Stomach (tissue), 8 donors: ENCODE measurements at regions not wholly inside any gene's neighbourhood (a gene's known extent, or its start where the extent isn't known, plus 50 kb on each side); places are given as distances from the start of the nearest gene placed in this dataset.

ENCODE experiments used
- DNase-seq, 2 donors: peaks; one replicate each; pipeline versions ENCODE4 v3.0.0 to v3.0.0-alpha.2; 2013 to 2019
- H3K27ac ChIP-seq, 5 donors: fragments of 200-600 bp in 4 of 5; sonication (generic) in 4 of 5; one replicate each; pipeline ENCODE4 v1.5.1; 2013 to 2019; ENCODE audit warnings: mild to moderate bottlenecking in 1 of 5, moderate library complexity in 1 of 5
- H3K27me3 ChIP-seq, 3 donors: fragments of 200-600 bp; sonication (generic); one replicate each; pipeline ENCODE4 v1.5.1; 2017 to 2019; ENCODE audit warnings: mixed run types in 1 of 3
- H3K36me3 ChIP-seq, 4 donors: fragments of 200-600 bp; sonication (generic); 1 replicate in 3 of 4; 2 replicates in 1 of 4; pipeline ENCODE4 v1.5.1; 2016 to 2019
- H3K4me1 ChIP-seq, 4 donors: fragments of 200-600 bp; sonication (generic); one replicate each; pipeline ENCODE4 v1.5.1; 2016 to 2019
- H3K4me3 ChIP-seq, 4 donors: fragments of 200-600 bp; sonication (generic) in 3 of 4; one replicate each; pipeline ENCODE4 v1.5.1; 2016 to 2019; ENCODE audit warnings: mild to moderate bottlenecking in 1 of 4
- H3K9me3 ChIP-seq, 4 donors: fragments of 200-600 bp; sonication (generic); one replicate each; pipeline ENCODE4 v1.5.1; 2016 to 2019
- EP300 ChIP-seq: sonication (generic); formaldehyde crosslinking; IDR thresholded peaks from one replicate; pipeline ENCODE4 v1.6.1; 2017; ENCODE audit warnings: antibody characterized with exemption
- POLR2A ChIP-seq, 4 donors: fragments of 450-650 bp; IDR thresholded peaks; one replicate each; pipeline ENCODE4 v1.6.1; 2016; ENCODE audit warnings: antibody characterized with exemption in 4 of 4, control low read depth in 2 of 4, mild to moderate bottlenecking in 1 of 4, moderate library complexity in 1 of 4
- POLR2AphosphoS5 ChIP-seq, 3 donors: sonication (generic); formaldehyde crosslinking; IDR thresholded peaks; one replicate each; pipeline ENCODE4 v1.6.1; 2016; ENCODE audit warnings: antibody characterized with exemption in 3 of 3
- WGBS, 5 donors: extraction: QIAGEN DNeasy Blood & Tissue Kit in 3 of 5; methylation state at CpG; one replicate each; pipeline versions ENCODE4 v1.1.5 to v1.1.7; 2013 to 2018; 5-methylcytosine and 5-hydroxymethylcytosine counted together
- intact Hi-C: fragments of 100-400 bp; cut with DNase I; formaldehyde crosslinking; loops from one replicate; pipeline ENCODE4 v1.15.1; 2023; ENCODE audit warnings: low total_unique reads
- TF ChIP-seq, protein P1 (sequence below), 7 experiments: fragments of 450-650 bp in 4 of 7; fragments of 200-600 bp in 3 of 7; sonication (generic) in 3 of 7; IDR thresholded peaks; one replicate each; pipeline ENCODE4 v1.5.1; 2016 to 2019; ENCODE audit warnings: antibody characterized with exemption in 7 of 7, control low read depth in 2 of 7, mild to moderate bottlenecking in 1 of 7
- donor health status: healthy with polysubstance abuse.
- donor health status: Bipolar disorder and iron deficiency.
- donor health status: healthy.

DNA sequence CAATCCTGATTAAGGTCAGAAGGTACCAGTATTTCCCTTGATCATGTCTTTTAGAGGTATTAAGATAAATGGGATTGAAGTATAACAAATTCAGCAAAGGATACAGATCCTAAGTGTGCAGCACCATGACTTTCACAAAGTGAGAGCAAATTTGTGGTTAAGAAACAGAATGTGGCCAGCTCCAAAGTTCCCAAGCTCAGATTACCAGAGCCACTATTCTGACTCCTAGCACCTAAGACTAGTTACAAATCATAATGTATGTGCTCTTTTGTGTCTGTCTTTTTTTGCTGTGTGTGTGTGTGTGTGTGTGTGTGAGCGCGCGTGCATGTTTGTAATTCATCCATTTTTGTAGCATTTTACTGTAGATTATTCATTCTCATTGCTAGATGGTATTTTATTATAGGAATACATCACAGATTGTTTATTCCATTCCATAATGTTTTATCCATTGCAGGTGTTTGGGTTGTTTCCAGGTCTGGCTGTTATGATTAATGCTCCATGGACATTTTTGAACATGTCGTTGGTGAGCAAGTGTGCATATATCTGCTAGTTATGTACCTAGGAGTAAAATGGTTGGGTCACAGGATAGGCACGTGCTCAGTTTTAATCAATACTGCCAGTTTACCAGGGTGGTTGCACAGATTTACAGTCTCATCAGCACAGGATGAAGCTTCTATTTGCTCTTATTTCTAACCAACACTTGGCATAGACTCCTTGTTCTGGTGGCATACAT lies 314.0 kb upstream of the JAG1 start:
- Histone ChIP-seq H3K4me3 (no peak overlapping the region), H3K27me3 (no peaks in the 10 kb centered on the region), H3K27ac (no peak overlapping the region), H3K4me1 (peaks cover 6 to 12% (median 9%) of the 10 kb centered on the region in 4 donors), H3K9me3 (no peaks in the 10 kb centered on the region), H3K36me3 (no peaks in the 10 kb centered on the region)
- intact Hi-C loops, result no loop called here
- DNase-seq, result no peak
- TF ChIP-seq POLR2AphosphoS5 (IDR thresholded peaks at IDR 0.05) (no peak), EP300 (no peak)
- TF ChIP-seq, protein P1, sequence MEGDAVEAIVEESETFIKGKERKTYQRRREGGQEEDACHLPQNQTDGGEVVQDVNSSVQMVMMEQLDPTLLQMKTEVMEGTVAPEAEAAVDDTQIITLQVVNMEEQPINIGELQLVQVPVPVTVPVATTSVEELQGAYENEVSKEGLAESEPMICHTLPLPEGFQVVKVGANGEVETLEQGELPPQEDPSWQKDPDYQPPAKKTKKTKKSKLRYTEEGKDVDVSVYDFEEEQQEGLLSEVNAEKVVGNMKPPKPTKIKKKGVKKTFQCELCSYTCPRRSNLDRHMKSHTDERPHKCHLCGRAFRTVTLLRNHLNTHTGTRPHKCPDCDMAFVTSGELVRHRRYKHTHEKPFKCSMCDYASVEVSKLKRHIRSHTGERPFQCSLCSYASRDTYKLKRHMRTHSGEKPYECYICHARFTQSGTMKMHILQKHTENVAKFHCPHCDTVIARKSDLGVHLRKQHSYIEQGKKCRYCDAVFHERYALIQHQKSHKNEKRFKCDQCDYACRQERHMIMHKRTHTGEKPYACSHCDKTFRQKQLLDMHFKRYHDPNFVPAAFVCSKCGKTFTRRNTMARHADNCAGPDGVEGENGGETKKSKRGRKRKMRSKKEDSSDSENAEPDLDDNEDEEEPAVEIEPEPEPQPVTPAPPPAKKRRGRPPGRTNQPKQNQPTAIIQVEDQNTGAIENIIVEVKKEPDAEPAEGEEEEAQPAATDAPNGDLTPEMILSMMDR (IDR thresholded peaks at IDR 0.05), result no peak
- WGBS, 5 donors, result 60 to 86% (median 67%) methylated on average over 5 of the region's 5 CpGs

DNA sequence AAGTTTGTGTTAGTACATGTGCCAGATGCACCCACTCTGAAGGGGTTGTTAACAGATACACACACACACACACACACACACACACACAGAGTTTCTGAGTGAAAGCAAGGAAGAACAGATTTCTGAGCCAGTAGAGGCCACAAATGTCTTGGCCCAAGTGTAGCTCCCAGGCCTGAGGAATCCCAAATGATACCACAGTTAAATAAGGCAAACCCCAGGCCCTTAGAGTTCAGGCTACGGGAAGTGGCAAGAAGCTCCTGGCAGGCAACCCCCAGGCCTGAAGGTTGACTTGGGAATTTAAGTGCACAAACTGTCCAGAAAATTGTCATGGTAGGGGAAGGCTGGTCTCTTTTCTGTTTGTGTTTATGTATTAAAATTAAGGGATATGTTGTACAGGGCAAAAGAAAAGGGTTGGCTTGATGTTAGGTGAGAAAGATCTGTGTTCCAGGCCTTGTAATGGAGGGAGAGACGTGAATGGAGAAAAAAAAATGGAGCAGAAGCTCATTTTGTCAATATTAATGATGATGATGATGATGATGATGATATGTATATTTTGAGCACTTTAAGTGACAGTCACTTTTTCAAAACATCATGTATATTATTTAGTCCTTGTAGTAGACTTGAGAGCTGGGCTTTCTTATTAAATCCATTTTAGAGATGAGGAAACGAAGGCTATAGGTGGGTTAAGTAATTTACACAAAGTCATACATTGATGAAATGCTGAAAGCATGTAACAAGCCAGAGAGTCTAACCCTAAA lies 317.0 kb upstream of the JAG1 start:
- Histone ChIP-seq H3K9me3 (no peaks in the 10 kb centered on the region), H3K4me3 (no peak overlapping the region), H3K27me3 (no peaks in the 10 kb centered on the region), H3K36me3 (no peaks in the 10 kb centered on the region), H3K27ac (no peak overlapping the region), H3K4me1 (peaks cover 0 to 4% (median 0%) of the 10 kb centered on the region in 4 donors)
- TF ChIP-seq EP300 (no peak), POLR2AphosphoS5 (IDR thresholded peaks at IDR 0.05) (no peak), POLR2A (IDR thresholded peaks at IDR 0.05) (no peak)
- TF ChIP-seq, protein P1 (IDR thresholded peaks at IDR 0.05), result no peak
- 86 to 93% (median 92%) methylated on average over 3 of the region's 3 CpGs for WGBS, 5 donors
- DNase-seq, result no peak
- intact Hi-C loops, result no loop called here

DNA sequence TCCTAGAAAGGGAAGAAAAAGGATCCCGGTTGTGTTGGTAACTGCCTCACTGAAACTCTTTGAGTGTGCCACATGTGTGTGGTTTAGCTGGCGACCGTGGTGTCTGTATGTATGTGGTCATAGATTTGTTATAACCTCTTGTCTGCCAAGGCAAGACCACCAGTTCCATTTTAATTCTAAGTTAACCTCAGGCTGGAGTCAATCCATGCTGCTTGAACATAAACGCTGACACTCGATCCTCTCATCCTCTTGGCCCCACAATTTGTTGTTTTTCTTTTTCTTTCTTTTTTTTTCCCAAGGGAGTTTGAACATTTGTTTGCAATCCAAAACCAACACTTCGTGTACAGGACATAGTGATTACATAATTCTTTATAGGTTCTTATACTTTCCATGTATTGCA lies 318.9 kb upstream of the JAG1 start:
- intact Hi-C loops, result no loop called here
- no peak overlapping the region for H3K27ac ChIP-seq
- WGBS, 5 donors, result 69 to 76% (median 74%) methylated on average over 6 of the region's 6 CpGs
- no peaks in the 10 kb centered on the region for H3K9me3 ChIP-seq
- TF ChIP-seq EP300 (no peak), POLR2A (IDR thresholded peaks at IDR 0.05) (no peak), POLR2AphosphoS5 (IDR thresholded peaks at IDR 0.05) (no peak)
- TF ChIP-seq, protein P1 (IDR thresholded peaks at IDR 0.05), result no peak
- no peaks in the 10 kb centered on the region for H3K27me3 ChIP-seq
- no peak for DNase-seq
- H3K4me1 ChIP-seq, result peaks cover 0 to 4% (median 0%) of the 10 kb centered on the region in 4 donors
- no peaks in the 10 kb centered on the region for H3K36me3 ChIP-seq
- H3K4me3 ChIP-seq, result no peak overlapping the region

DNA sequence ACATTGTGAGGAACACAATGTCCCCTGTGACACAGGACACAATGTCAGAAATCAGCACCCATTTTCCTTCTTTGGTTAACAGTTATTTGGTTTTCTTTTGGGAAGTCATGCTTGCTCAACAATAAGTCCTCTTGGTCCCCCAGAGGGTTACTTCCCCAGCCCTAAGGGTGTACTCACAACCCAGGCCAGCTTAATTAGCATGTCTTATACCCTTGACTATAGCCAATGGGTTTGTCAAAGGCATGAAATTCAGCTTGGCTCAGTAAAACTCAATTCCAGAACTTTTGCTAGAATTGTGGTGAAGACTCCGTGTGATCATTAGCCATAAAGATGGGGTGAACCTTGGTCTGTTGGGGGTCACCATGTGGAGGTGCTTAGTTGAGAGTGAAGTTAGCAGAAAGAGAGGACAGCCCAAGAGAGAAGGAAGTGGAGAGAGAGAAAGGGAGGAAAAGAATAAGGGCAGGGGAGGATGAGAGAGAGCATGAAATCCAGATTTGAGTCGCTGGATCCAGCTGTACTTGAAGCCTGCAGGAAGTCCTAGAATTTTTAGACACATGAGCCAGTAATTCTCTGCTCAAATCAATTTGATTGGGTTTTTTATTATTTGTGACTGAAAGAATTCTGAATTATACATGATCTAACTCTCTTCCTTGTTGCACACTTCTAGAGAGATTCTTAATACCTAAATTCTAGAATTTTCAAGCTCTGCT lies 321.3 kb upstream of the JAG1 start:
- intact Hi-C loops, result no loop called here
- Histone ChIP-seq H3K4me1 (peaks cover 0 to 4% (median 0%) of the 10 kb centered on the region in 4 donors), H3K27me3 (no peaks in the 10 kb centered on the region), H3K27ac (no peak overlapping the region), H3K36me3 (no peaks in the 10 kb centered on the region), H3K9me3 (no peaks in the 10 kb centered on the region), H3K4me3 (no peak overlapping the region)
- TF ChIP-seq, protein P1 (IDR thresholded peaks at IDR 0.05), result no peak
- WGBS, 5 donors, result 91 to 97% (median 94%) methylated on average over 2 of the region's 2 CpGs
- no peak for DNase-seq
